SHP77 treated with DMSO at 0.1 percent for 48 hours (cell line): ENCODE measurements at regions not wholly inside any gene's neighbourhood (a gene's known extent, or its start where the extent isn't known, plus 50 kb on each side); places are given as distances from the start of the nearest gene placed in this dataset.
"Not testable (repeated sequence)": the region's sequence is repeated elsewhere in the genome, so short reads cannot be mapped to it uniquely, and the experiment has no call there.

ENCODE experiments used
- DNase-seq: peaks from one replicate; lab custom pipeline; 2025; lab: John Stamatoyannopoulos, UW

GRCh38 chr14:84891404-84891803 lies 638.5 kb upstream of the FLRT2 start:
- no peak for DNase-seq

GRCh38 chr14:84894254-84894653 lies 635.7 kb upstream of the FLRT2 start:
- peak; percentile 82 for DNase-seq

- no peak for DNase-seq
Measured at GRCh38 chr14:84922370-84922769, 607.6 kb upstream of the FLRT2 start.

GRCh38 chr14:84926656-84927055 lies 603.3 kb upstream of the FLRT2 start:
- no peak for DNase-seq

GRCh38 chr14:84927096-84927827 lies 602.7 kb upstream of the FLRT2 start:
- peak; percentile 21 for DNase-seq

GRCh38 chr14:84929086-84929485 lies 600.9 kb upstream of the FLRT2 start:
- DNase-seq = no peak

GRCh38 chr14:84929834-84930233 lies 600.1 kb upstream of the FLRT2 start:
- no peak for DNase-seq

- no peak for DNase-seq
Measured at GRCh38 chr14:84937016-84937415, 592.9 kb upstream of the FLRT2 start.

- DNase-seq = no peak
Measured at GRCh38 chr14:84937449-84937848, 592.5 kb upstream of the FLRT2 start.

- DNase-seq = not testable (repeated sequence)
Measured at GRCh38 chr14:84944901-84945300, 585.0 kb upstream of the FLRT2 start.

- DNase-seq = no peak
Measured at GRCh38 chr14:84959851-84960520, 570.0 kb upstream of the FLRT2 start.

GRCh38 chr14:84961637-84962036 lies 568.3 kb upstream of the FLRT2 start:
- DNase-seq = no peak

GRCh38 chr14:84963518-84963917 lies 566.4 kb upstream of the FLRT2 start:
- no peak for DNase-seq

GRCh38 chr14:84965279-84965678 lies 564.7 kb upstream of the FLRT2 start:
- no peak for DNase-seq

- no peak for DNase-seq
Measured at GRCh38 chr14:84969501-84969900, 560.4 kb upstream of the FLRT2 start.

- DNase-seq = no peak
Measured at GRCh38 chr14:84975241-84975902, 554.6 kb upstream of the FLRT2 start.

GRCh38 chr14:84976805-84977204 lies 553.1 kb upstream of the FLRT2 start:
- no peak for DNase-seq

- DNase-seq = no peak
Measured at GRCh38 chr14:84987042-84987441, 542.9 kb upstream of the FLRT2 start.

GRCh38 chr14:84988357-84988756 lies 541.6 kb upstream of the FLRT2 start:
- DNase-seq = no peak

GRCh38 chr14:84991021-84991420 lies 538.9 kb upstream of the FLRT2 start:
- no peak for DNase-seq

GRCh38 chr14:84998216-84998615 lies 531.7 kb upstream of the FLRT2 start:
- no peak for DNase-seq

GRCh38 chr14:85002846-85003245 lies 527.1 kb upstream of the FLRT2 start:
- DNase-seq = no peak

- DNase-seq = no peak
Measured at GRCh38 chr14:85003805-85004204, 526.1 kb upstream of the FLRT2 start.
